GM12801 (cell line): ENCODE measurements at regions not wholly inside any gene's neighbourhood (a gene's known extent, or its start where the extent isn't known, plus 50 kb on each side); places are given as distances from the start of the nearest gene placed in this dataset.

Experiments
- CTCF ChIP-seq: IDR thresholded peaks from one replicate; pipeline ENCODE4 v1.5.1; 2011; ENCODE audit warnings: control low read depth; ENCODE audit not compliant: insufficient read length; ENCODE audit errors: extremely low read depth

- TF ChIP-seq CTCF, result no peak
Observed at GRCh38 chr5:155697236-155697635, 629.7 kb upstream of the SGCD start.

- no peak for TF ChIP-seq CTCF
Observed at GRCh38 chr5:155699385-155699784, 627.6 kb upstream of the SGCD start.

GRCh38 chr5:155700333-155700732, 626.6 kb upstream of the SGCD start:
- TF ChIP-seq CTCF, result no peak

GRCh38 chr5:155711882-155712281, 615.1 kb upstream of the SGCD start:
- TF ChIP-seq CTCF, result no peak

GRCh38 chr5:155726267-155726666, 600.7 kb upstream of the SGCD start:
- no peak for TF ChIP-seq CTCF

GRCh38 chr5:155727512-155728145, 599.3 kb upstream of the SGCD start:
- no peak for TF ChIP-seq CTCF

GRCh38 chr5:155728146-155728856, 598.7 kb upstream of the SGCD start:
- no peak for TF ChIP-seq CTCF
